SK-N-SH (cell line): ENCODE measurements at regions not wholly inside any gene's neighbourhood (a gene's known extent, or its start where the extent isn't known, plus 50 kb on each side); places are given as distances from the start of the nearest gene placed in this dataset.

Source experiments
- CTCF ChIA-PET: fragments of 300-600, 350-600 bp; formaldehyde crosslinking; extraction: SDS; loops from one replicate; lab custom pipeline; 2021; lab: Yijun Ruan, JAX
- POLR2A ChIA-PET: fragments of 350-600 bp; sonication (Branson Sonifier 250); formaldehyde crosslinking; extraction: SDS; loops from one replicate; lab custom pipeline; 2020; ENCODE audit warnings: antibody characterized with exemption, inconsistent platforms; lab: Yijun Ruan, JAX
- DNase-seq: peaks from one replicate; pipeline ENCODE4 v3.0.0; 2012
- H2AFZ ChIP-seq: fragments of 200-600 bp; sonication (generic); 2 replicates; pipeline ENCODE4 v1.8.1; 2016; ENCODE audit warnings: antibody characterized with exemption, mild to moderate bottlenecking, low read depth
- H3F3A ChIP-seq: fragments of 200-600 bp; sonication (generic); replicated peaks from 2 replicates; pipeline ENCODE3; 2016; ENCODE audit warnings: antibody characterized with exemption, mild to moderate bottlenecking; ENCODE audit not compliant: insufficient read depth
- H3K27ac ChIP-seq, 2 experiments: fragments of 200-500 bp in 1 of 2; fragments of 200-600 bp in 1 of 2; sonication (Bioruptor generic) in 1 of 2; sonication (generic), shearing (Covaris generic) in 1 of 2; 2 replicates each; pipeline versions ENCODE4 v1.5.1 to v1.6.1; 2014 to 2016; ENCODE audit warnings: low read depth in 2 of 2, inconsistent platforms in 1 of 2, low read length in 1 of 2, mild to moderate bottlenecking in 1 of 2, mixed read lengths in 1 of 2
- H3K27me3 ChIP-seq: fragments of 200-600 bp; sonication (generic), shearing (Covaris generic); 2 replicates; pipeline ENCODE4 v1.6.1; 2016; ENCODE audit warnings: mixed run types; ENCODE audit not compliant: insufficient read depth
- H3K36me3 ChIP-seq, 2 experiments: fragments of 200-500 bp in 1 of 2; fragments of 200-600 bp in 1 of 2; sonication (Bioruptor generic) in 1 of 2; sonication (generic) in 1 of 2; replicated peaks in 1 of 2; 2 replicates each; pipeline versions ENCODE3 to v1.5.1; 2014 to 2016; ENCODE audit warnings: low read length in 1 of 2, mild to moderate bottlenecking in 1 of 2; ENCODE audit not compliant: insufficient read depth in 2 of 2, control insufficient read depth in 1 of 2
- H3K4me1 ChIP-seq, 2 experiments: fragments of 200-500 bp in 1 of 2; fragments of 200-600 bp in 1 of 2; sonication (Bioruptor generic) in 1 of 2; sonication (generic), shearing (Covaris generic) in 1 of 2; 2 replicates each; pipeline versions ENCODE4 v1.5.1 to v1.6.1; 2014 to 2016; ENCODE audit warnings: low read depth in 1 of 2, low read length in 1 of 2, mixed run types in 1 of 2; ENCODE audit not compliant: insufficient read depth in 2 of 2, control insufficient read depth in 1 of 2
- H3K4me2 ChIP-seq: fragments of 200-600 bp; sonication (generic), shearing (Covaris generic); 2 replicates; pipeline ENCODE4 v1.6.1; 2017; ENCODE audit warnings: mixed run types
- H3K4me3 ChIP-seq, 2 experiments: fragments of 200-500 bp in 1 of 2; fragments of 200-600 bp in 1 of 2; sonication (Bioruptor generic) in 1 of 2; sonication (generic), shearing (Covaris generic) in 1 of 2; 2 replicates each; pipeline versions ENCODE4 v1.5.1 to v1.8.1; 2014 to 2016; ENCODE audit warnings: low read depth in 2 of 2, inconsistent platforms in 1 of 2, low read length in 1 of 2, mild to moderate bottlenecking in 1 of 2, mixed read lengths in 1 of 2, moderate library complexity in 1 of 2
- H3K79me2 ChIP-seq: fragments of 200-600 bp; sonication (generic); 2 replicates; pipeline ENCODE4 v1.8.1; 2017; ENCODE audit warnings: mild to moderate bottlenecking; ENCODE audit not compliant: insufficient read depth
- H3K9ac ChIP-seq: fragments of 200-600 bp; sonication (generic); 2 replicates; pipeline ENCODE4 v1.6.1; 2017; ENCODE audit warnings: mixed run types
- H3K9me2 ChIP-seq: fragments of 200-600 bp; sonication (generic); 2 replicates; pipeline ENCODE4 v1.6.1; 2017; ENCODE audit warnings: mixed run types
- H3K9me3 ChIP-seq: fragments of 200-600 bp; sonication (generic); 2 replicates; pipeline ENCODE4 v1.6.1; 2017; ENCODE audit warnings: mixed run types, mild to moderate bottlenecking, moderate library complexity
- H4K20me1 ChIP-seq: fragments of 200-600 bp; sonication (generic); 2 replicates; pipeline ENCODE4 v1.6.1; 2017; ENCODE audit warnings: mild to moderate bottlenecking, mixed run types; ENCODE audit not compliant: insufficient read depth
- ELF1 ChIP-seq: IDR thresholded peaks from 2 replicates; pipeline ENCODE4 v1.4.0; 2012
- EZH2phosphoT487 ChIP-seq: fragments of 200-600 bp; sonication (generic); IDR thresholded peaks from 2 replicates; pipeline ENCODE4 v1.6.1; 2017; ENCODE audit warnings: low read depth, mixed run types, mild to moderate bottlenecking, antibody characterized with exemption, moderate library complexity, borderline replicate concordance
- GABPA ChIP-seq: IDR thresholded peaks from 2 replicates; pipeline ENCODE4 v1.4.0; 2012; ENCODE audit warnings: low read depth, mild to moderate bottlenecking
- GATA2 ChIP-seq: sonication (generic); formaldehyde crosslinking; IDR thresholded peaks from 2 replicates; pipeline ENCODE4 v1.5.0; 2020; ENCODE audit warnings: mild to moderate bottlenecking, missing genetic modification reagents
- JUND ChIP-seq: IDR thresholded peaks from 2 replicates; pipeline ENCODE4 v1.4.0; 2012
- NFIC ChIP-seq: IDR thresholded peaks from 2 replicates; pipeline ENCODE4 v1.4.0; 2012; ENCODE audit warnings: borderline replicate concordance
- NRF1 ChIP-seq: IDR thresholded peaks from 2 replicates; pipeline ENCODE4 v1.6.1; 2012; ENCODE audit warnings: low read depth, mild to moderate bottlenecking, low read length
- PBX3 ChIP-seq: IDR thresholded peaks from 2 replicates; pipeline ENCODE4; 2012
- POLR2AphosphoS5 ChIP-seq: IDR thresholded peaks from 2 replicates; pipeline ENCODE4 v1.6.1; 2012; ENCODE audit warnings: low read depth, low read length
- REST ChIP-seq: IDR thresholded peaks from 2 replicates; pipeline ENCODE4 v1.6.1; 2012; ENCODE audit warnings: mild to moderate bottlenecking, low read depth, low read length, moderate library complexity
- RFX5 ChIP-seq: IDR thresholded peaks from 2 replicates; pipeline ENCODE4 v1.6.1; 2012; ENCODE audit warnings: mild to moderate bottlenecking, improper control_type of control experiment, low read length
- TAF1 ChIP-seq: IDR thresholded peaks from 2 replicates; pipeline ENCODE4 v1.6.1; 2012; ENCODE audit warnings: low read depth, mild to moderate bottlenecking, low read length, moderate library complexity, borderline replicate concordance
- ZBTB33 ChIP-seq: IDR thresholded peaks from 2 replicates; pipeline ENCODE4 v1.4.0; 2012; ENCODE audit warnings: low read depth, borderline replicate concordance
- WGBS: methylation state at CpG from one replicate; pipeline ENCODE4 v1.1.6; 2017; ENCODE audit warnings: low lambda C conversion rate; 5-methylcytosine and 5-hydroxymethylcytosine counted together

GRCh38 chr6:156697225-156697830, 79.8 kb upstream of the ARID1B start:
- CTCF ChIA-PET = interaction anchor here (0.7 kb wide), 1 partner anchor 34 kb away, joined by 3 read pairs; no protein-coding TSS in a partner anchor
- Histone ChIP-seq H3K79me2 (no peaks in the 10 kb centered on the region), H4K20me1 (no peaks in the 10 kb centered on the region)
- no peak for DNase-seq
- POLR2A ChIA-PET = no interaction called here
- TF ChIP-seq REST (no peak), ZBTB33 (no peak), ELF1 (no peak), PBX3 (no peak), TAF1 (no peak), NFIC (no peak), GATA2 (CRISPR knock-in tag) (no peak), JUND (no peak), NRF1 (no peak), EZH2phosphoT487 (no peak), RFX5 (no peak), POLR2AphosphoS5 (no peak), GABPA (no peak)
- TF ChIP-seq, all 33 proteins: peak for 0
- Histone ChIP-seq H2AFZ (no peak overlapping the region), H3F3A (peaks cover 9% of the 10 kb centered on the region), H3K4me2 (no peak overlapping the region), H3K9ac (no peak overlapping the region), H3K4me1 (no peaks in the 10 kb centered on the region), H3K27me3 (no peaks in the 10 kb centered on the region), H3K9me2 (no peaks in the 10 kb centered on the region), H3K36me3 (no peaks in the 10 kb centered on the region), H3K27ac (no peak overlapping the region), H3K9me3 (no peaks in the 10 kb centered on the region), H3K4me3 (no peak overlapping the region)
- WGBS = 92% methylated on average over 4 of the region's 5 CpGs
